A549 (cell line): ENCODE measurements at regions not wholly inside any gene's neighbourhood (a gene's known extent, or its start where the extent isn't known, plus 50 kb on each side); places are given as distances from the start of the nearest gene placed in this dataset.

ENCODE experiments used
- ATAC-seq, 2 experiments: fragments of 200-7000 bp in 1 of 2; fragments of >200 bp in 1 of 2; cut with Nextera tagmentation in 1 of 2; cut with Tn5 transposase in 1 of 2; 3 replicates each; pipeline versions ENCODE4 v1.8.0 to v1.9.1; 2018 to 2020; ENCODE audit warnings: mild to moderate bottlenecking in 1 of 2, moderate library complexity in 1 of 2
- CTCF ChIA-PET: fragments of 300-600 bp; sonication (Branson Sonifier 250); formaldehyde crosslinking; extraction: SDS; loops from one replicate; lab custom pipeline; 2021; ENCODE audit warnings: antibody characterized with exemption, inconsistent platforms; lab: Yijun Ruan, JAX
- POLR2A ChIA-PET: fragments of 350-600 bp; formaldehyde crosslinking; extraction: SDS; loops from one replicate; lab custom pipeline; 2021; ENCODE audit warnings: antibody characterized with exemption, inconsistent platforms; lab: Yijun Ruan, JAX
- DNase-seq, 2 experiments: peaks; one replicate each; pipeline versions ENCODE4 v3.0.0 to v3.0.0-alpha.2; 2011 to 2016; ENCODE audit warnings: low read depth in 1 of 2, low spot score in 1 of 2
- FAIRE-seq: peaks from 2 replicates; lab custom pipeline; 2011; peaks lifted over from hg19 to GRCh38; lab: Jason Lieb, UNC
- H3K27ac ChIP-seq, 2 experiments: fragments of >200 bp; sonication (Bioruptor Twin); formaldehyde crosslinking; 3 replicates each; pipeline ENCODE4 v1.5.1; 2016 to 2017
- H3K4me1 ChIP-seq: fragments of >200 bp; sonication (Bioruptor Twin); formaldehyde crosslinking; 3 replicates; pipeline ENCODE4 v1.6.1; 2016
- H3K4me2 ChIP-seq: fragments of >200 bp; sonication (Bioruptor Twin); formaldehyde crosslinking; 3 replicates; pipeline ENCODE4 v1.6.1; 2016
- H3K4me3 ChIP-seq: fragments of >200 bp; sonication (Bioruptor Twin); formaldehyde crosslinking; 3 replicates; pipeline ENCODE4 v1.5.1; 2016
- H3K9me3 ChIP-seq: fragments of >200 bp; sonication (Bioruptor Twin); formaldehyde crosslinking; 3 replicates; pipeline ENCODE4 v1.6.1; 2016
- BCL3 ChIP-seq: fragments of >200 bp; sonication (Bioruptor Twin); formaldehyde crosslinking; IDR thresholded peaks from 3 replicates; pipeline ENCODE4 v1.6.1; 2016
- CBX2 ChIP-seq: fragments of 200-600 bp; sonication (generic); IDR thresholded peaks from 2 replicates; pipeline ENCODE4 v1.6.1; 2016; ENCODE audit warnings: low read depth, mild to moderate bottlenecking, borderline replicate concordance
- CEBPB ChIP-seq, 2 experiments: fragments of >200 bp in 1 of 2; sonication (Bioruptor Twin) in 1 of 2; formaldehyde crosslinking in 1 of 2; IDR thresholded peaks; 2 replicates each; pipeline ENCODE4 v1.6.1; 2012 to 2016
- EHF ChIP-seq: fragments of 250-450 bp; sonication (Bioruptor Pico); IDR thresholded peaks from 2 replicates; pipeline ENCODE4 v1.5.0; 2020; ENCODE audit warnings: mild to moderate bottlenecking
- EHMT2 ChIP-seq: fragments of 200-600 bp; sonication (generic); IDR thresholded peaks from 2 replicates; pipeline ENCODE4 v1.6.1; 2016; ENCODE audit warnings: antibody characterized with exemption, low read depth, mild to moderate bottlenecking, moderate library complexity
- EP300 ChIP-seq, 2 experiments: fragments of >200 bp; sonication (Bioruptor Twin); formaldehyde crosslinking; IDR thresholded peaks; 2 replicates in 1 of 2; 3 replicates in 1 of 2; pipeline ENCODE4 v1.6.1; 2016 to 2017
- HEYL ChIP-seq: fragments of 250-450 bp; sonication (Bioruptor Pico); IDR thresholded peaks from 2 replicates; pipeline ENCODE4 v1.8.0; 2021; ENCODE audit warnings: mild to moderate bottlenecking, moderate library complexity
- HOXB13 ChIP-seq: fragments of 250-450 bp; sonication (Bioruptor Pico); IDR thresholded peaks from 2 replicates; pipeline ENCODE4 v1.5.0; 2020; ENCODE audit warnings: low read depth, mild to moderate bottlenecking, moderate library complexity
- HOXB5 ChIP-seq: fragments of 250-450 bp; sonication (Bioruptor Pico); IDR thresholded peaks from 2 replicates; pipeline ENCODE4 v1.5.0; 2020; ENCODE audit warnings: mild to moderate bottlenecking, moderate library complexity
- JUN ChIP-seq, 2 experiments: fragments of >200 bp; sonication (Bioruptor Twin); formaldehyde crosslinking; IDR thresholded peaks; 2 replicates in 1 of 2; 3 replicates in 1 of 2; pipeline ENCODE4 v1.6.1; 2016 to 2017
- JUNB ChIP-seq: fragments of >200 bp; sonication (Bioruptor Twin); formaldehyde crosslinking; IDR thresholded peaks from 2 replicates; pipeline ENCODE4 v1.6.1; 2016
- KDM1A ChIP-seq: fragments of 200-600 bp; sonication (generic); IDR thresholded peaks from 2 replicates; pipeline ENCODE4 v1.6.1; 2016; ENCODE audit warnings: low read depth, mild to moderate bottlenecking
- KDM5A ChIP-seq: fragments of 200-600 bp; sonication (generic); IDR thresholded peaks from 2 replicates; pipeline ENCODE4 v1.6.1; 2016; ENCODE audit warnings: antibody characterized with exemption, mild to moderate bottlenecking
- MAFK ChIP-seq: fragments of 450-650 bp; IDR thresholded peaks from 2 replicates; pipeline ENCODE4 v1.6.1; 2014; ENCODE audit not compliant: partially characterized antibody
- MYC ChIP-seq: IDR thresholded peaks from 2 replicates; pipeline ENCODE4 v1.6.1; 2012; ENCODE audit warnings: mild to moderate bottlenecking, inconsistent platforms, low read length, improper control_type of control experiment, borderline replicate concordance
- NFE2L2 ChIP-seq: fragments of 150-350 bp; conservative IDR thresholded peaks from 2 replicates; pipeline ENCODE4 v1.6.1; 2014; ENCODE audit warnings: low read length
- NR3C1 ChIP-seq: fragments of >200 bp; sonication (Bioruptor Twin); formaldehyde crosslinking; IDR thresholded peaks from 3 replicates; pipeline ENCODE4 v1.6.1; 2017
- PBX3 ChIP-seq: IDR thresholded peaks from 2 replicates; pipeline ENCODE4 v1.6.1; 2012
- PHF8 ChIP-seq: fragments of 200-600 bp; sonication (generic); IDR thresholded peaks from 2 replicates; pipeline ENCODE4 v1.6.1; 2016; ENCODE audit warnings: low read depth, mild to moderate bottlenecking, antibody characterized with exemption, moderate library complexity, borderline replicate concordance
- POLR2A ChIP-seq: IDR thresholded peaks from 2 replicates; pipeline ENCODE4 v1.6.1; 2012; ENCODE audit warnings: mild to moderate bottlenecking, low read length
- POLR2AphosphoS2 ChIP-seq: conservative IDR thresholded peaks from 2 replicates; pipeline ENCODE4 v1.6.1; 2012; ENCODE audit warnings: low read length, improper control_type of control experiment, inconsistent platforms
- RCOR1 ChIP-seq: fragments of 150-350 bp; IDR thresholded peaks from 2 replicates; pipeline ENCODE4 v1.6.1; 2014; ENCODE audit warnings: antibody characterized with exemption, low read length, low read depth
- RFX5 ChIP-seq: fragments of 450-650 bp; IDR thresholded peaks from 2 replicates; pipeline ENCODE4 v1.7.1; 2014; ENCODE audit warnings: antibody characterized with exemption, mild to moderate bottlenecking, moderate library complexity
- RNF2 ChIP-seq: fragments of 200-600 bp; sonication (generic); IDR thresholded peaks from 2 replicates; pipeline ENCODE4 v1.6.1; 2016; ENCODE audit warnings: low read depth, mild to moderate bottlenecking, antibody characterized with exemption, moderate library complexity, borderline replicate concordance
- SMC3 ChIP-seq: fragments of >200 bp; sonication (Bioruptor Twin); formaldehyde crosslinking; IDR thresholded peaks from 3 replicates; pipeline ENCODE4 v1.6.1; 2018; ENCODE audit warnings: inconsistent platforms
- SREBF2 ChIP-seq: fragments of 450-650 bp; IDR thresholded peaks from 2 replicates; pipeline ENCODE4 v1.6.1; 2014; ENCODE audit warnings: mild to moderate bottlenecking, moderate library complexity
- TFCP2L1 ChIP-seq: fragments of 250-450 bp; sonication (Bioruptor Pico); IDR thresholded peaks from 2 replicates; pipeline ENCODE4 v1.5.0; 2021; ENCODE audit warnings: mild to moderate bottlenecking
- ZC3H11A ChIP-seq: fragments of 450-650 bp; IDR thresholded peaks from 2 replicates; pipeline ENCODE4 v1.6.1; 2014; ENCODE audit warnings: antibody characterized with exemption, mild to moderate bottlenecking
- ZNF302 ChIP-seq: fragments of 250-450 bp; sonication (Bioruptor Pico); IDR thresholded peaks from 2 replicates; pipeline ENCODE4 v1.9.0; 2021; ENCODE audit warnings: inconsistent platforms, mild to moderate bottlenecking, moderate library complexity
- ZSCAN20 ChIP-seq: fragments of 250-450 bp; sonication (Bioruptor Pico); IDR thresholded peaks from 2 replicates; pipeline ENCODE4 v1.8.0; 2022; ENCODE audit warnings: mild to moderate bottlenecking, moderate library complexity
- WGBS: methylation state at CpG from one replicate; pipeline ENCODE4 v1.1.6; 2017; ENCODE audit errors: missing lambda C conversion rate; 5-methylcytosine and 5-hydroxymethylcytosine counted together

- CTCF ChIA-PET, result no interaction called here
- H3K4me1 ChIP-seq, result no peaks in the 10 kb centered on the region
- ATAC-seq, result no peak
- no peak for DNase-seq
- no peak for TF ChIP-seq TFCP2L1 (CRISPR knock-in tag)
- TF ChIP-seq BCL3, result no peak
- no peak for TF ChIP-seq KDM1A
- TF ChIP-seq POLR2A, result no peak
- TF ChIP-seq JUNB, result no peak
- TF ChIP-seq CBX2, result no peak
- TF ChIP-seq HOXB5 (CRISPR knock-in tag), result no peak
- TF ChIP-seq MAFK, result no peak
- TF ChIP-seq HEYL (CRISPR knock-in tag), result no peak
- no peak for TF ChIP-seq EP300 (IDR thresholded peaks at IDR 0.05)
- no peak for TF ChIP-seq JUN (IDR thresholded peaks at IDR 0.05)
- no peak for TF ChIP-seq EHF (CRISPR knock-in tag)
- TF ChIP-seq PBX3, result no peak
- no peak for TF ChIP-seq HOXB13 (CRISPR knock-in tag)
- POLR2A ChIA-PET, result no interaction called here
- FAIRE-seq, result no peak
- no peak overlapping the region for H3K4me3 ChIP-seq
- WGBS, result 27% methylated on average over 3 of the region's 3 CpGs
- H3K4me2 ChIP-seq, result no peak overlapping the region
- 0 out of 3 replicates have a peak, but pooled peaks cover 7% of the 10 kb centered on the region for H3K9me3 ChIP-seq
- no peak overlapping the region for H3K27ac ChIP-seq
Measured at GRCh38 chr9:86563350-86563749, 209.1 kb upstream of the TUT7 start.

- no peak overlapping the region for H3K4me3 ChIP-seq
- ATAC-seq (no peak), FAIRE-seq (no peak)
- no peaks in the 10 kb centered on the region for H3K4me1 ChIP-seq
- POLR2A ChIA-PET, result no interaction called here
- H3K9me3 ChIP-seq, result 0 out of 3 replicates have a peak, but pooled peaks cover 7% of the 10 kb centered on the region
- CTCF ChIA-PET, result interaction anchor here (0.9 kb wide), 1 partner anchor 11 kb away, joined by 3 read pairs; no protein-coding TSS in a partner anchor
- H3K27ac ChIP-seq, result no peak overlapping the region
- H3K4me2 ChIP-seq, result no peak overlapping the region
- TF ChIP-seq POLR2AphosphoS2 (no peak), NFE2L2 (no peak), ZC3H11A (no peak), SREBF2 (no peak), SMC3 (no peak), PHF8 (no peak), EHF (CRISPR knock-in tag) (no peak)
- TF ChIP-seq, all 56 proteins: peak for 0
- no peak for DNase-seq
- 7% methylated on average over 5 of the region's 5 CpGs for WGBS
Measured at GRCh38 chr9:86562691-86563090, 208.5 kb upstream of the TUT7 start.

GRCh38 chr9:86557918-86558317 lies 203.7 kb upstream of the TUT7 start:
- ATAC-seq (no peak), DNase-seq (no peak), FAIRE-seq (no peak)
- 38% methylated on average over 3 of the region's 3 CpGs for WGBS
- CTCF ChIA-PET, result no interaction called here
- Histone ChIP-seq H3K27ac (no peak overlapping the region), H3K4me1 (no peaks in the 10 kb centered on the region), H3K4me3 (no peak overlapping the region), H3K4me2 (no peak overlapping the region), H3K9me3 (no peaks in the 10 kb centered on the region)
- TF ChIP-seq ZSCAN20 (CRISPR knock-in tag), result no peak
- TF ChIP-seq PBX3, result no peak
- TF ChIP-seq HOXB5 (CRISPR knock-in tag), result no peak
- no peak for TF ChIP-seq NR3C1
- TF ChIP-seq EHF (CRISPR knock-in tag), result no peak
- TF ChIP-seq SREBF2, result no peak
- no peak for TF ChIP-seq POLR2AphosphoS2
- TF ChIP-seq CEBPB (IDR thresholded peaks at IDR 0.05), result no peak
- TF ChIP-seq EHMT2, result no peak
- no peak for TF ChIP-seq RCOR1
- no peak for TF ChIP-seq POLR2A
- no peak for TF ChIP-seq RNF2
- no peak for TF ChIP-seq ZNF302
- TF ChIP-seq MYC, result no peak
- no peak for TF ChIP-seq KDM5A
- TF ChIP-seq NFE2L2, result no peak
- TF ChIP-seq RFX5, result no peak
- POLR2A ChIA-PET, result no interaction called here
